Esophagus muscularis mucosa (tissue), 4 donors: ENCODE measurements at regions not wholly inside any gene's neighbourhood (a gene's known extent, or its start where the extent isn't known, plus 50 kb on each side); places are given as distances from the start of the nearest gene placed in this dataset.

ENCODE experiments used
- DNase-seq: peaks from one replicate; pipeline ENCODE4 v3.0.0-alpha.2; 2017; ENCODE audit errors: extremely low spot score
- H3K27ac ChIP-seq, 4 donors: fragments of 200-600 bp; sonication (generic); replicated peaks in 1 of 4; 1 replicate in 3 of 4; 2 replicates in 1 of 4; pipeline ENCODE4 v1.5.1; 2016 to 2019; ENCODE audit warnings: mild to moderate bottlenecking in 1 of 4
- H3K27me3 ChIP-seq, 4 donors: fragments of 200-600 bp; sonication (generic); one replicate each; pipeline versions ENCODE4 v1.5.1 to v1.6.0; 2016 to 2019
- H3K36me3 ChIP-seq, 4 donors: fragments of 200-600 bp; sonication (generic); one replicate each; pipeline ENCODE4 v1.5.1; 2016 to 2019
- H3K4me1 ChIP-seq, 4 donors: fragments of 200-600 bp; sonication (generic); one replicate each; pipeline ENCODE4 v1.5.1; 2016 to 2019
- H3K4me3 ChIP-seq, 4 donors: fragments of 200-600 bp; sonication (generic); 1 replicate in 2 of 4; 2 replicates in 2 of 4; pipeline ENCODE4 v1.5.1; 2016 to 2019; ENCODE audit warnings: mild to moderate bottlenecking in 4 of 4, moderate library complexity in 1 of 4
- H3K9me3 ChIP-seq, 4 donors: fragments of 200-600 bp; sonication (generic); 1 replicate in 3 of 4; 2 replicates in 1 of 4; pipeline ENCODE4 v1.5.1; 2016 to 2019
- EP300 ChIP-seq: sonication (generic); formaldehyde crosslinking; IDR thresholded peaks from one replicate; pipeline ENCODE4 v1.6.1; 2017; ENCODE audit warnings: antibody characterized with exemption
- POLR2A ChIP-seq: fragments of 450-650 bp; IDR thresholded peaks from one replicate; pipeline ENCODE4 v1.6.1; 2017; ENCODE audit warnings: antibody characterized with exemption, moderate library complexity, mild to moderate bottlenecking, low read depth
- POLR2AphosphoS5 ChIP-seq, 2 donors: sonication (generic); formaldehyde crosslinking; IDR thresholded peaks; one replicate each; pipeline ENCODE4 v1.6.1; 2017; ENCODE audit warnings: antibody characterized with exemption in 2 of 2
- WGBS: methylation state at CpG from one replicate; pipeline ENCODE4 v1.1.5; 2018; 5-methylcytosine and 5-hydroxymethylcytosine counted together
- intact Hi-C: fragments of 100-400 bp; cut with DNase I; formaldehyde crosslinking; loops from one replicate; pipeline ENCODE4 v1.15.1; 2023
- TF ChIP-seq, protein P1 (sequence below), 3 experiments: fragments of 200-600 bp in 2 of 3; fragments of 450-650 bp in 1 of 3; sonication (generic) in 2 of 3; IDR thresholded peaks; one replicate each; pipeline ENCODE4 v1.5.1; 2017 to 2019; ENCODE audit warnings: antibody characterized with exemption in 3 of 3, mild to moderate bottlenecking in 2 of 3, moderate library complexity in 1 of 3

GRCh38 chr12:24127919-24128721 lies 178.7 kb upstream of the SOX5 start:
- Histone ChIP-seq H3K9me3 (no peaks in the 10 kb centered on the region), H3K36me3 (no peaks in the 10 kb centered on the region), H3K27me3 (no peaks in the 10 kb centered on the region), H3K4me3 (no peak overlapping the region), H3K27ac (no peak overlapping the region), H3K4me1 (no peaks in the 10 kb centered on the region)
- 93% methylated on average over 9 of the region's 9 CpGs for WGBS
- intact Hi-C loops: no loop called here
- DNase-seq: no peak
- TF ChIP-seq EP300 (no peak), POLR2AphosphoS5 (IDR thresholded peaks at IDR 0.05) (no peak), POLR2A (no peak)
- TF ChIP-seq, protein P1, sequence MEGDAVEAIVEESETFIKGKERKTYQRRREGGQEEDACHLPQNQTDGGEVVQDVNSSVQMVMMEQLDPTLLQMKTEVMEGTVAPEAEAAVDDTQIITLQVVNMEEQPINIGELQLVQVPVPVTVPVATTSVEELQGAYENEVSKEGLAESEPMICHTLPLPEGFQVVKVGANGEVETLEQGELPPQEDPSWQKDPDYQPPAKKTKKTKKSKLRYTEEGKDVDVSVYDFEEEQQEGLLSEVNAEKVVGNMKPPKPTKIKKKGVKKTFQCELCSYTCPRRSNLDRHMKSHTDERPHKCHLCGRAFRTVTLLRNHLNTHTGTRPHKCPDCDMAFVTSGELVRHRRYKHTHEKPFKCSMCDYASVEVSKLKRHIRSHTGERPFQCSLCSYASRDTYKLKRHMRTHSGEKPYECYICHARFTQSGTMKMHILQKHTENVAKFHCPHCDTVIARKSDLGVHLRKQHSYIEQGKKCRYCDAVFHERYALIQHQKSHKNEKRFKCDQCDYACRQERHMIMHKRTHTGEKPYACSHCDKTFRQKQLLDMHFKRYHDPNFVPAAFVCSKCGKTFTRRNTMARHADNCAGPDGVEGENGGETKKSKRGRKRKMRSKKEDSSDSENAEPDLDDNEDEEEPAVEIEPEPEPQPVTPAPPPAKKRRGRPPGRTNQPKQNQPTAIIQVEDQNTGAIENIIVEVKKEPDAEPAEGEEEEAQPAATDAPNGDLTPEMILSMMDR (IDR thresholded peaks at IDR 0.05): no peak

DNA sequence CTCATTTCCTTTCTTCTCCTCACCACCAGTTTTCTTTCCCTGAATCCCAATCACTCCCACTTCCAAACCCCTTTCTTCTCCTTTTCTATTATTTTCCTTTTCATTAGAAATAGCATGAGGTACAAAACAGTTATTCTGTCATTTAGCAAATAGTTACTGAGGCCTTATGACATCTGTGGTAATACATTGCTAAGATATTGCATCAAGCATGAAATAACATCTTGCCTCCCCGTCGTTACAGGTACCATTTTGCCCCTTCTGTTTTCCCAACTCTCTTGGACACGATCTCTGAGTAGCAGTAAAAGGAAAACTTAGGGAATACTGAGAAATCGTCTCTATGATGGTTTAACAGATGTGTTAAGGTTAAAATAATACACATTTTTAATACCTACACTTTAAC lies 175.8 kb upstream of the SOX5 start:
- intact Hi-C loops: no loop called here
- Histone ChIP-seq H3K27ac (no peak overlapping the region), H3K27me3 (no peaks in the 10 kb centered on the region), H3K4me1 (no peaks in the 10 kb centered on the region), H3K36me3 (no peaks in the 10 kb centered on the region), H3K4me3 (no peak overlapping the region), H3K9me3 (no peaks in the 10 kb centered on the region)
- WGBS: 82% methylated on average over 4 of the region's 4 CpGs
- DNase-seq: no peak
- no peak for TF ChIP-seq POLR2A

- H3K4me3 ChIP-seq: no peak overlapping the region
- H3K27me3 ChIP-seq: no peaks in the 10 kb centered on the region
- no peak for DNase-seq
- intact Hi-C loops: no loop called here
- WGBS: 78% methylated on average over 4 of the region's 4 CpGs
- no peaks in the 10 kb centered on the region for H3K36me3 ChIP-seq
- H3K4me1 ChIP-seq: peaks cover 0 to 13% (median 9%) of the 10 kb centered on the region in 4 donors
- TF ChIP-seq EP300 (no peak), POLR2AphosphoS5 (IDR thresholded peaks at IDR 0.05) (no peak), POLR2A (no peak)
- TF ChIP-seq, protein P1 (IDR thresholded peaks at IDR 0.05): no peak
- H3K27ac ChIP-seq: no peak overlapping the region
- H3K9me3 ChIP-seq: no peaks in the 10 kb centered on the region
Measured at GRCh38 chr12:24121911-24122310, 172.4 kb upstream of the SOX5 start.

GRCh38 chr12:24118668-24119067 lies 169.2 kb upstream of the SOX5 start:
- Histone ChIP-seq H3K9me3 (no peaks in the 10 kb centered on the region), H3K4me3 (no peak overlapping the region), H3K27ac (no peak overlapping the region), H3K27me3 (no peaks in the 10 kb centered on the region), H3K36me3 (no peaks in the 10 kb centered on the region), H3K4me1 (peaks cover 0 to 13% (median 9%) of the 10 kb centered on the region in 4 donors)
- 37% methylated on average over 1 of the region's 1 CpG for WGBS
- no peak for TF ChIP-seq POLR2AphosphoS5 (IDR thresholded peaks at IDR 0.05)
- TF ChIP-seq POLR2A: no peak
- TF ChIP-seq, protein P1 (IDR thresholded peaks at IDR 0.05): no peak
- TF ChIP-seq EP300: no peak
- DNase-seq: no peak
- intact Hi-C loops: no loop called here

DNA sequence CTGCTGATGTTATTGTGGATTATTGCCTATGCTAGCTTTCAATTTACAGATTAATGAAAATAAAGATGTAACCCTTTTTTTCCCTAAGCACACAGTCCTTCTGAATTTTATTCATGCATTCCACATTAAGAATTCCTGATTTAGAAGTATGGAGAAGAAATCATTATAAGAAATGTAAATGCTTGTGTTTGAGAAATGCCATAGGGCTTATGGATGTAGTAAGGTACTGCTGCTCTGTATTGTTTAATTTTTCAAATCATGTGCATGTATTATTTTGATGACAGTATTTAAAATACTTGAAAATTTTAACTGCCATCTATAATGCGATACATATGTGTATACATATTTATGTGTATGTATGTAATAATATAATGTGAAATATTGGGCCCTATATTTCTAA lies 167.1 kb upstream of the SOX5 start:
- no peak for DNase-seq
- WGBS: 41% methylated on average over 1 of the region's 1 CpG
- TF ChIP-seq EP300 (no peak), POLR2A (no peak), POLR2AphosphoS5 (IDR thresholded peaks at IDR 0.05) (no peak)
- TF ChIP-seq, protein P1 (IDR thresholded peaks at IDR 0.05): no peak
- Histone ChIP-seq H3K9me3 (no peaks in the 10 kb centered on the region), H3K4me3 (no peak overlapping the region), H3K36me3 (no peaks in the 10 kb centered on the region), H3K27me3 (no peaks in the 10 kb centered on the region), H3K27ac (no peak overlapping the region), H3K4me1 (peaks cover 0 to 13% (median 9%) of the 10 kb centered on the region in 4 donors)
- intact Hi-C loops: no loop called here
